Ovary (tissue), 7 donors: ENCODE measurements at regions not wholly inside any gene's neighbourhood (a gene's known extent, or its start where the extent isn't known, plus 50 kb on each side); places are given as distances from the start of the nearest gene placed in this dataset.
"Not testable (repeated sequence)": the region's sequence is repeated elsewhere in the genome, so short reads cannot be mapped to it uniquely, and the experiment has no call there.

Source experiments
- DNase-seq, 5 donors: peaks; one replicate each; pipeline ENCODE4 v3.0.0-alpha.2; 2019 to 2020
- H3K27ac ChIP-seq, 2 donors: fragments of 200-600 bp; one replicate each; pipeline versions ENCODE4 v1.5.1 to v1.8.0; 2019 to 2022
- H3K27me3 ChIP-seq: fragments of 200-600 bp; one replicate; pipeline ENCODE4 v1.8.0; 2022
- H3K36me3 ChIP-seq: fragments of 200-600 bp; sonication (generic); one replicate; pipeline ENCODE4 v1.5.1; 2019
- H3K4me1 ChIP-seq: one replicate; pipeline ENCODE4 v1.8.1; 2013; ENCODE audit warnings: mild to moderate bottlenecking, moderate library complexity; ENCODE audit not compliant: insufficient read depth
- H3K4me3 ChIP-seq: fragments of 200-600 bp; sonication (generic); one replicate; pipeline ENCODE4 v1.5.1; 2017
- H3K9me3 ChIP-seq, 2 donors: fragments of 200-600 bp in 1 of 2; sonication (generic) in 1 of 2; one replicate each; pipeline versions ENCODE4 v1.5.1 to v1.8.1; 2013 to 2019; ENCODE audit warnings: mild to moderate bottlenecking in 1 of 2, moderate library complexity in 1 of 2
- EP300 ChIP-seq: sonication (generic); formaldehyde crosslinking; IDR thresholded peaks from one replicate; pipeline ENCODE4 v1.6.1; 2017; ENCODE audit warnings: antibody characterized with exemption
- POLR2A ChIP-seq: fragments of 450-650 bp; IDR thresholded peaks from one replicate; pipeline ENCODE4 v1.6.1; 2017; ENCODE audit warnings: antibody characterized with exemption, mild to moderate bottlenecking, moderate library complexity
- WGBS, 3 donors: extraction: QIAGEN DNeasy Blood & Tissue Kit in 1 of 3; methylation state at CpG; one replicate each; pipeline versions ENCODE4 v1.1.5 to v1.1.7; 2013 to 2017; 5-methylcytosine and 5-hydroxymethylcytosine counted together
- intact Hi-C, 4 donors: fragments of 100-400 bp; cut with DNase I; formaldehyde crosslinking; loops; one replicate each; pipeline versions ENCODE4 v1.11.0 to v1.15.1; 2022 to 2023
- TF ChIP-seq, protein P1 (sequence below), 3 donors: fragments of 450-650 bp in 2 of 3; fragments of 200-600 bp in 1 of 3; IDR thresholded peaks; one replicate each; pipeline versions ENCODE4 v1.5.1 to v1.8.0; 2016 to 2022; ENCODE audit warnings: antibody characterized with exemption in 3 of 3, mild to moderate bottlenecking in 1 of 3
- donor health status: DM: no; HTN: no; CAD: no; lungs with moderate emphysema.
- donor health status: DM: no; HTN: no; CAD: no.
- donor health status: Bipolar disorder and iron deficiency.
- donor health status: DM: no; HTN: no; CAD: no.
- donor health status: DM: yes; HTN: yes; CAD: no.

DNA sequence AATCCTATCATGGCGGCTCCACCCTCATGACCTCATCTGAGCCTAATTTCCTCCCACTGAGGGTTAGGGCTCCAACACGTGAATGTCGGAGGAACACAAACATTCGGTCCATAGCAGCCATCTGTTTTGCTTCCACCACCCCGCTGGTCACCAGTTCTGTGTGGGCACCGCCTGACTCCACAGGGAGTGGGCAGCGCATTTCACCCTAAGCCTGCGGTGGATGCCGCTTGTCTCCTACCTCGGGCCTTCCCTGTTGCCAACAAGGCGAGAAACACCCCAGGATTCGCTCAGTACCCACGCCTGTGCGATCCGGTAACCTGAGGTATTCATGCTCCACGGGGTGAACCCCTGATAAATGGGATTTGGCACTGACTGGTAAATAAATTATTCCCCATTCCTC, 95.2 kb upstream of the PPP2R5C start:
- H3K4me3 ChIP-seq: no peak overlapping the region
- TF ChIP-seq EP300 (no peak), POLR2A (no peak)
- TF ChIP-seq, protein P1, sequence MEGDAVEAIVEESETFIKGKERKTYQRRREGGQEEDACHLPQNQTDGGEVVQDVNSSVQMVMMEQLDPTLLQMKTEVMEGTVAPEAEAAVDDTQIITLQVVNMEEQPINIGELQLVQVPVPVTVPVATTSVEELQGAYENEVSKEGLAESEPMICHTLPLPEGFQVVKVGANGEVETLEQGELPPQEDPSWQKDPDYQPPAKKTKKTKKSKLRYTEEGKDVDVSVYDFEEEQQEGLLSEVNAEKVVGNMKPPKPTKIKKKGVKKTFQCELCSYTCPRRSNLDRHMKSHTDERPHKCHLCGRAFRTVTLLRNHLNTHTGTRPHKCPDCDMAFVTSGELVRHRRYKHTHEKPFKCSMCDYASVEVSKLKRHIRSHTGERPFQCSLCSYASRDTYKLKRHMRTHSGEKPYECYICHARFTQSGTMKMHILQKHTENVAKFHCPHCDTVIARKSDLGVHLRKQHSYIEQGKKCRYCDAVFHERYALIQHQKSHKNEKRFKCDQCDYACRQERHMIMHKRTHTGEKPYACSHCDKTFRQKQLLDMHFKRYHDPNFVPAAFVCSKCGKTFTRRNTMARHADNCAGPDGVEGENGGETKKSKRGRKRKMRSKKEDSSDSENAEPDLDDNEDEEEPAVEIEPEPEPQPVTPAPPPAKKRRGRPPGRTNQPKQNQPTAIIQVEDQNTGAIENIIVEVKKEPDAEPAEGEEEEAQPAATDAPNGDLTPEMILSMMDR (IDR thresholded peaks at IDR 0.05): no peak
- no peaks in the 10 kb centered on the region for H3K36me3 ChIP-seq
- WGBS, 3 donors: 83 to 88% (median 84%) methylated on average over 16 of the region's 16 CpGs
- no peak for DNase-seq
- intact Hi-C loops: no loop called here
- H3K4me1 ChIP-seq: no peaks in the 10 kb centered on the region
- no peaks in the 10 kb centered on the region for H3K27me3 ChIP-seq
- no peak overlapping the region for H3K27ac ChIP-seq
- no peaks in the 10 kb centered on the region for H3K9me3 ChIP-seq

DNA sequence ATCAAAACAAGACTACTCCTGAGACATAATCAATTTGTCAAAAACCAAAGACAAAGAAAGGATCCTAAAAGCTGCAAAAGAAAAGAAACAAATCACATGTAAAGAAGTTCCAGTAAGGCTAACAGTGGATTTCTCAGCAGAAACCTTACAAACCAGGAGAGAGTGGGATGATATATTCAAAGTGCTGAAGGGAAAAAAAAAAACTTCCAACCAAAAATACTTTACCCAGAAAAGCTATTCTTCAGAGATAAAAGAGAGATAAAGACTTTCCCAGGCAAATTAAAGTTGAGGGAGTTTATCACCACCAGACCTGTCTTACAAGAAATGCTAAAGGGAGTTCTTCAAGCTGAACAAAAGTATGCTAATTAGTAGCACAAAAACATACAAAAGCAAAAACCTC, 91.9 kb upstream of the PPP2R5C start:
- H3K4me3 ChIP-seq: no peak overlapping the region
- TF ChIP-seq EP300: no peak
- no peak for TF ChIP-seq POLR2A
- TF ChIP-seq, protein P1 (IDR thresholded peaks at IDR 0.05): no peak
- intact Hi-C loops: no loop called here
- no peaks in the 10 kb centered on the region for H3K27me3 ChIP-seq
- H3K4me1 ChIP-seq: no peaks in the 10 kb centered on the region
- no peak for DNase-seq
- no peaks in the 10 kb centered on the region for H3K9me3 ChIP-seq
- no peak overlapping the region for H3K27ac ChIP-seq
- no peaks in the 10 kb centered on the region for H3K36me3 ChIP-seq

DNA sequence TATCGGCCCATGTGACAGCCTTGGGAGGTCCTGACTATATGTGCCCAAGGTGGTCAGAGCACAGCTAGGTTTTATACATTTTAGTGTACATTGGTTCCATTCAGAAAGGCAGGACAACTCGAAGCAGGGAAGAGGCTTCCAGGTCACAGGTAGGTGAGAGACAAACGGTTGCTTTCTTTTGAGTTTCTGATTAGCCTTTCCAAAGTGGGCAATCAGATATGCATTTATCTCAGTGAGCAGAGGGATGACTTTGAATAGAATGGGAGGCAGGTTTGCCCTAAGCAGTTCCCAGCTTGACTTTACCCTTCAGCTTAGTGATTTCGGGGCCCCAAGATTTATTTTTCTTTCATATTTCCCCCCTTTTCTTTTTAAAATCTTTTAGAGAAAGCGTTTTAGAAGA, 87.6 kb upstream of the PPP2R5C start:
- Histone ChIP-seq H3K27me3 (no peaks in the 10 kb centered on the region), H3K4me1 (no peaks in the 10 kb centered on the region), H3K4me3 (no peak overlapping the region), H3K9me3 (no peaks in the 10 kb centered on the region), H3K27ac (no peak overlapping the region), H3K36me3 (no peaks in the 10 kb centered on the region)
- TF ChIP-seq, protein P1 (IDR thresholded peaks at IDR 0.05): no peak
- TF ChIP-seq EP300: no peak
- TF ChIP-seq POLR2A: no peak
- no peak for DNase-seq
- intact Hi-C loops: no loop called here
- WGBS, 3 donors: 58 to 66% (median 62%) methylated on average over 5 of the region's 5 CpGs

DNA sequence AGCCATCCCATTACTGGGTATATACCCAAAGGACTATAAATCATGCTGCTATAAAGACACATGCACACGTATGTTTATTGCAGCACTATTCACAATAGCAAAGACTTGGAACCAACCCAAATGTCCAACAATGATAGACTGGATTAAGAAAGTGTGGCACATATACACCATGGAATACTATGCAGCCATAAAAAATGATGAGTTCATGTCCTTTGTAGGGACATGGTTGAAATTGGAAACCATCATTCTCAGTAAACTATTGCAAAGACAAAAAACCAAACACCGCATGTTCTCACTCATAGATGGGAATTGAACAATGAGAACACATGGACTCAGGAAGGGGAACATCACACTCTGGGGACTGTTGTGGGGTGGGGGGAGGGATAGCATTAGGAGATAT, 85.7 kb upstream of the PPP2R5C start:
- intact Hi-C loops, H3K4me1 ChIP-seq, H3K36me3 ChIP-seq, DNase-seq, H3K4me3 ChIP-seq, H3K27me3 ChIP-seq, H3K9me3 ChIP-seq, H3K27ac ChIP-seq: not testable (repeated sequence)
- 77 to 100% (median 94%) methylated on average over 1 to 2 of the region's 2 CpGs for WGBS, 3 donors

DNA sequence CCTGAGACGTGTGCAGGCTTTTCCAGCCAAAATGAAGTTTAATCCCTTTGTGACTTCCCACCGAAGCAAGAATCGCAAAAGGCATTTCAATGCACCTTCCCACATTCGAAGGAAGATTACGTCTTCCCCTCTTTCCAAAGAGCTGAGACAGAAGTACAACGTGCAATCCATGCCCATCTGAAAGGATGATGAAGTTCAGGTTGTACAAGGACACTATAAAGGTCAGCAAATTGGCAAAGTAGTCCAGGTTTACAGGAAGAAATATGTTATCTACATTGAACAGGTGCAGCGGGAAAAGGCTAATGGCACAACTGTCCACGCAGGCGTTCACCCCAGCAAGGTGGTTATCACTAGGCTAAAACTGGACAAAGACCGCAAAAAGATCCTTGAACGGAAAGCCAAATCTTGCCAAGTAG, 83.6 kb upstream of the PPP2R5C start:
- H3K4me1 ChIP-seq: not testable (repeated sequence)

DNA sequence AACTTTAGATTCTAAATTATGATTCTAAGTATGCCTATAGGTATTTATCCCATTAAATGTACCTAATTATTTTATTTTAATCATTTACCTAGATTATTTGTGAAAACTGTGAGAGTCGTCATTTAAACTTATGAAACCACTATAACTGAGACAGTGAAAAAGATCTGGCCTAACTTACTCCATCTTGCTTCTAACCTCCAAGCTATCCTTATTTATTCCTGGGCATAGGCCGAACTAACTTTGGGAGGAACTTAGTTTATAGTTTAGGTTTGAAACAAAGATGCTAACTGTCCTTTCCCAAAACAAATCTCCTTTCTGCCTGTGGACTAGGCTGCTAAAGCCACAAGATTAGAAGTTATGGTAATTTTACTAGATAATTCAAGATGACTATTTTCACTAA, 79.7 kb upstream of the PPP2R5C start:
- H3K36me3 ChIP-seq: no peaks in the 10 kb centered on the region
- DNase-seq: no peak
- H3K9me3 ChIP-seq: no peaks in the 10 kb centered on the region
- TF ChIP-seq POLR2A: no peak
- TF ChIP-seq EP300: no peak
- TF ChIP-seq, protein P1 (IDR thresholded peaks at IDR 0.05): no peak
- 70 to 90% (median 75%) methylated on average over 2 of the region's 2 CpGs for WGBS, 3 donors
- intact Hi-C loops: no loop called here
- H3K27me3 ChIP-seq: no peaks in the 10 kb centered on the region
- H3K4me3 ChIP-seq: no peak overlapping the region
- H3K27ac ChIP-seq: no peak overlapping the region
- no peaks in the 10 kb centered on the region for H3K4me1 ChIP-seq

More for the DNA sequence above, 83.6 kb upstream of the PPP2R5C start:
- H3K27me3 ChIP-seq, intact Hi-C loops, DNase-seq, H3K9me3 ChIP-seq, H3K36me3 ChIP-seq, H3K4me3 ChIP-seq, H3K27ac ChIP-seq: not testable (repeated sequence)
- WGBS, 3 donors: 80 to 87% (median 83%) methylated on average over 11 of the region's 11 CpGs
